CD4-positive, alpha-beta T cell treated with Interleukin-21 for 1 hour (primary cell): ENCODE measurements at regions not wholly inside any gene's neighbourhood (a gene's known extent, or its start where the extent isn't known, plus 50 kb on each side); places are given as distances from the start of the nearest gene placed in this dataset.
"Not testable (repeated sequence)": the region's sequence is repeated elsewhere in the genome, so short reads cannot be mapped to it uniquely, and the experiment has no call there.

ENCODE experiments used
- DNase-seq: peaks from one replicate; pipeline ENCODE4 v3.0.0-alpha.2; 2020

DNA sequence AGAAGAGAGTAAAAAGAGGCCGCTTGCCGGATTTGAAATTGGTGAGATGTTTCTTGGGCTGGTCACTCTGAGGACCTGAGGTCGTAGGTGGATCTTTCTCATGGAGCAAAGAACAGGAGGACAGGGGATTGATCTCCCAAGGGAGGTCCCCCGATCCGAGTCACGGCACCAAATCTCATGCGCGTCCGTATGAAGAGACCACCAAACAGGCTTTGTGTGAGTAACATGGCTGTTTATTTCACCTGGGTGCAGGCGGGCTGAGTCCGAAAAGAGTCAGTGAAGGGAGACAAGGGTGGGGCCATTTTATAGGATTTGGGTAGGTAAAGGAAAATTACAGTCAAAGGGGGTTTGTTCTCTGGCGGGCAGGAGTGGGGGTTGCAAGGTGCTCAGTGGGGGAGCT is 803.6 kb upstream of the ID2 start:
- not testable (repeated sequence) for DNase-seq

DNA sequence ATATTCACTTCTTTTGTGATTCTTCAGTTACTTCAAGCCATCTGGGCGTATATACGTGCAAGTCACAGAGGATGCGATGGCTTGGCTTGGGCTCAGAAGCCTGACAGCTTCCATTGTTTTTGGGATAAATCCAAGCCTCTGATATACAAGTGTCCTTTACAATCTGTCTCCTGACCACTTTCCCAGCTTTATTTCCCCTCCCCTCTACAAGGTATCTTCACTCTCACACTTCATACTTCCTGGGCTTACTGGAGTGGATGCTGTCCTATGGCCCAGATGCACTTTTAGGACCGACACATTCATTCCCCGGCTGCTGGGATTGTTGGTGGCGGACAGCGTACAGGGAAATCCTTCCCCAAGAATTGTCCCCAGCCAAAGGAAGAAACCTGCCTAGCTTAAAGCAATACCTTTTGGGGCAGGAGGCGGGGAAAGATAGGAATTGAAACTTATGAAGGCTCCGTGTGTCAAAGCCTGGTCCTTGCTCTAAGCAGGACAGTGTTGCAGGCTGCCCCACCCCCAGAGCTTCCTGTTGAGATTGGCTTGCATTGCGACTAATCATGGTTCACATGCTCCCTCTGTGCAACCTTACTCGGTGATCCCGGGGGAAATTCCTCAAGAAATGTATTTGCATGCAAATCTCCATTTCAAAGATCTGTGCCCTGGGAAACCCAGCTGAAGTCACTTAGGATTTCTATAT is 802.9 kb upstream of the ID2 start:
- DNase-seq, result no peak

DNA sequence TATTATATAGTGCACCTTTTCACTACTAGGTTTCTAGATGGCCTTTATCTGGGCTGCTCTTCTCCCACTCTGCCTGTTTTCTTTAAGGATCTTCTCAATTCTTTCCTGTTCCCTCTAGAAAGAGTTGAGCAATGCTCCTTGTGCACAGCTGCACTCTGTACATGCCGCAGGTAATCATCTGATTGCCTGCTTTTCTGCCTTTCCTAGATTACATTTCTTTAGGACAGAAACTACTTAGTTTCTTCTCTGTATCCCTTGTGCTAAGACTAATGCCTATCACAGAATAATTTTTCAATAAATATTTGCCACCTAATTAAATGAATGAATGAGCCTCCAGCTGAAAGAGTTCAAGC is 802.4 kb upstream of the ID2 start:
- no peak for DNase-seq

DNA sequence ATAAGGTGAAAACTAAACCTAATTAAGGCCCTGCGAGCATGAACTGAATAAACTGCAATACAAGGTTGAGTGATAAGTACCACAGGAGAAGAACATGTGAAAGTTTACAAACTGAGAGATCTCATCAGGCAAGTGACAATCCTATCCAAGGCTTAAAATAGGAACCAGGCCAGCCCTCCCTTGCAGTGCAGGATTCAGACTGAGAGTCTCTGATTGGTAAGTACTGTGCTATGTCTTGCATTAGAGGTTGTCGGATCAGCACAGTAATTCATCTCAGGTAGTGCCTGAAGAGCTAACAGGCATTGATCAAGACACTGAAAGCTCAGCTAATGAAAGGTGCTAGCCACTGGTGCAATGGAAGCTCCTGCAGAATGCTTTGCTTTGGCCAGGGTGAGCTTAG is 801.7 kb upstream of the ID2 start:
- DNase-seq, result no peak

DNA sequence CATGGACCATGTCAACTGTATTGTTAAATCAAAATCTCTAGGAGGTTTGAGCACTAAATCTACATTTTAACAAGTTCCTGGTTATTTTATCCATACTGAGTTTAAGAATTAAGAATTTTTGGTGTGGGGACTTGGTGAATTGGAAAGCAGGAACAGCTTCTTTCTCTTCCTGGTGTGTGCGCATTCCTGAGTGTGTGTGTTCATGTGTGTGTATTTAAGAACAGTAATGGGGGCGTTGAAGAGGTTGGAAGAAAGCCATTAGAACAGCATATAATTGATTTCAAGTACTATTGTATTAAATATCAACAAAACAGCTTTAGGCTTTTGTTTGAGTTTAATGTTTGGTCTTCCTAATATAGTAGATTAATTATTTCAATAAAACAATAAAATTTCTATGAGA is 801.3 kb upstream of the ID2 start:
- DNase-seq, result no peak

DNA sequence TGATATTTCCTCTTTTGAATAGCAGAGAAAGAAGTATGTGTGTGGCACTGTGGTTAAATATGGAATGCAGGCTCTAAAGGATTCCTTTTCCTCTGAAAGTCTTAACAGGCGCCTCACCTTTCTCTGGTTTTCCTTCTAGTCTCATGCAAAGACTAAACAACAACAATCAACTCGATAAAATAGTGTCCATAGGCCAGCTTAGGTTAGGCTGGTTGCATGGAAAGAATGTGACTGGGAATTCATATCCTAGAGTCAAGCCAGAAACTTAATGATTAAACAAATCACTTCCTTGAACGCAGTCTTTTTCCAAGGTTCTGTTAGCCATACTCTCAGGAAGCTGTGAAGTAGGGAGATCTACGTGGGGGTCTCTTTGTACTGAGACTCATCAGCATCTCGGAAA is 800.8 kb upstream of the ID2 start:
- DNase-seq, result no peak

DNA sequence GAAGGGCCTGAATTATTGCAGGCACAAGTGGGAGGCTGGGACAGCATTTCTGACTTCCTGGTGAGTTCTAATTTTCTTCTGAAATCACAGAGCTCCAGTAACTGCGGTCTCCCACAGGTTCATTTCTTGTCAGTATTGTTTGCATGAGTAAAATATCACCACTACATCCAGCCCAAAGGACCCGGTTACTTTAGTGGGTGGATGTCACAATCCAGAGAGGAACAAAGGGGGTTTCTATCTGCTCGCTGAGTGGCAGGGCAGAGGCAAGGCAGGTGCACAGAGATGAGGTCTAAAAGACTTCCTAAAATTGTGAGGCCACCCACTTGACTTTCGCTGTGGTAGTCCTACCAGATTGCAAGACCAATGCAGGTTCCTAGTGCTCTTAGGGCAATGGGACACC is 800.4 kb upstream of the ID2 start:
- DNase-seq, result no peak

DNA sequence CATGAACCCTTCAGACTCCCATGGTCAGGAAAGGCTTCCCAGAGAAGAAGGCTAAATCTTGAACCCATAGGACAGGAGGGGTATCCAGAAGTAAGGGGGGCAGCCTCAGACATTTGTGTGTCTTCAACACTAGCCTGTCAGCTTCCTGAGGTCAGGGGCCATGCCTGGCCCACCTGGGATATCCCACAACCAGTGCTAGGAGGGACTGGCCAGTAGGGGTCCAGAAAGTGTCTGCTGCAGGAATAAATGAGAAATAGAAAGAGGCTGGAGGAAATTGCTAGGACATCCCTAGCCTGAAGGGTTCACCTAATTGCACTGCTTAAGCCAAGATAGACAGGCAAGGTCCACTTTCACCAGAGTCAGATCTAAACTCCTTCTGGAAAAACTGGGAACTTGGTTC is 799.6 kb upstream of the ID2 start:
- no peak for DNase-seq

DNA sequence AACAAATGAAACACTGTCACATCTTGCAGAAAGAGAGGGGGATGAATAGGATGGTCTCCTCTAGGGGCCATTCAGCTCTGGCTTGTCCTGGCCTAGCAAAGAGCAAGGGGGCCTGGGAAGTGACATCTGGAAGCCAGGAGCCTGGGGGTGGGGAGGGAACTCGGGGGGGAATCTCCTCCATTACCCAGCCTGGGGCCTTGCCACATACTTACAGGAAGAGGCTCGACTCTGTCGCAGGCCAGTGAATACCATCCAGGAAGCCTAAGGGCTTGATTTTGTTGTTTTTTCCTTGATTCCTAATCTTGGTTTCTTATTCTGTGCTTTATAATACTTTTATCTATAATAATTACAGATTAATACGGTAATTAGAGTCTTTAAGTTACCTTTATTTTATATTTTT is 797.5 kb upstream of the ID2 start:
- DNase-seq, result no peak

DNA sequence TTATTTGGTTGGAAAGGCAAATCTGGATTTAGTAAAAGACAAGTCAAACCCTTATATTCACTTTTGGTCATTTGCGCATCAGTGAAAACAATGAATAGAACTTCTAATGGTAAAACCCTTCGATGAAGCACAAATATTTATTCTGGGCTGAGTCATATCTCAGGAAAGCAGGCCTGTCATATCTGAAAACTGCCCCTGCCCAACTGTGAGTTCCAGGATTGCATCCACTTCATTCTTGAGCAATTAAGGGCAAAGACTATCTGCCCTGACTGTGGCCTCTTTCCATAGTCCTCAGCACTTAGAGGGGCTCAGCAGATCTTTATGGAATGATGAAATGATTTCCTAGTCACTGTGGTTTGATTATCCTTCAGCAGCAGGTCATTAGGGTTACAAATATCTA is 795.2 kb upstream of the ID2 start:
- DNase-seq, result no peak

DNA sequence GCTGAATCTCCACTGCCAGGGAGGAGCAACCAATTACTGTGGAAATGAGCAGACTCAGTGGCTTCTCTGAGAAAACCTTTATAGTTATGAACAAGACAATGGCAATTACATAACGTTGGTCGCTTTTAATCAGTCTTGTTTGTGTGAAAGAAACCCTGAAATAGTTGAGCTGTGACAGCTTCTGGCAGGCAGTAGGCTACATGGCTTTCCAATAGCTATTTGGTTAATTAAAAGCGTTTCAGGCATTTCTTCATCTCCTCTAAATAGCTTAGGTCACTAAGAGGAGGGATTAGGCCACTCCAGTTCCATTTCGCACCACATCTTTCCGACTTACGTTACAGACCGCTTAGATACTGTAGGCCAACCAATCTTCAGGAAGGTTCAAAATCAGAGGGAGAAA is 794.4 kb upstream of the ID2 start:
- DNase-seq, result no peak

DNA sequence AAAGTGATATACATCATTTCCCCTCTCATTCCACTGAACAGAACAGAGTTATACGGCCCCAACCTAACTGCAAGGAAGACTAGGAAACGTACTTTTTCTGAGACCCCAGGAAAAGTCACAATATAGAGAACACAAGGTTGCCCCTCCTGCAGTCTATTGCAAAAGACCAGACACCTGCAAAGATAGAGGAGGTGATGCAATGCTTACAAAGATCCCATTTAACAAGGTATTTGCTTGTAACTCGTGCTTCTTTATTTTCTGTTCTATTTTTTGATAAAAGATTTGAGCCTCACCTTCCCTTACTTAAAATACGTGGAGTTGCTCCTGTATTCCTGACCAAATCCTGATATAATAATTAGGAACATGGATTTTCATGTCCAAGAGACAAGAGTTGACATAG is 793.0 kb upstream of the ID2 start:
- DNase-seq, result no peak

DNA sequence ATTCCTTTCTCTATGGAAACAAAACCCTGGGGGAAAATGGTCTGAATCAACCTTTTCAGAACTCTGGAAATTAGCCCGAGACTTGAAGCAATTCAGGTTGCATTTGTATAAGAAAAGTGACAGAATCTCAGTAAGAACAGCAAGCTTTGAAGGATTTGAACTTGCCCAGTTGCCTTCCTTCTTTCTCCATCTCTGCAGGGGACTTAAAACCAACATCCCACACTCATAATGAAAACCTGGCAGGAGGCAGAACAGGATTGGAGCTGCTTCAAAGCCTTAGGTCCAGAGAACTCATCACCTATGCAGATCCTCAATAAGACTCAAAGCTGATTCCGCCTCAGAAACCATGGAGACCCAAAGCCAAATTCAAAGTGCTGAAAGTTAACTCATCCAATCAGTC is 790.5 kb upstream of the ID2 start:
- no peak for DNase-seq

DNA sequence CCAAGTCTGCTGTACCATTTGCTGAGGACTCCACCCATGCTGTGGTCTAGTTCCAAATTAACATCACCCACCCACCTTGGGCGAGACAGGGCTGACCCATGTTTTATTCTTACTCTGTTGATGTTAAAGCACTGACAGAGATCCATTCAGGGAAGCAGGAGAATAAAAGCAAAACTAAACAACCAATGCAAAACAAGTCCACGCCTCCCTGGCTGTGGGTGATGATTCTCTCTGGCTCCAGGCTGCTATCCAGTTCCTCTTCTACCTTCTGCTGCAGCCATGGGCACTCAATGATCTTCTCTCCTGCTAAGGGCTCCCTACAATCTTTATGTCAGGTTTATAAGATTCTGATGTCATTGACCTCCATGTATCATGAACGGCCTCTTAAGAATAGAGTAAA is 786.6 kb upstream of the ID2 start:
- no peak for DNase-seq

DNA sequence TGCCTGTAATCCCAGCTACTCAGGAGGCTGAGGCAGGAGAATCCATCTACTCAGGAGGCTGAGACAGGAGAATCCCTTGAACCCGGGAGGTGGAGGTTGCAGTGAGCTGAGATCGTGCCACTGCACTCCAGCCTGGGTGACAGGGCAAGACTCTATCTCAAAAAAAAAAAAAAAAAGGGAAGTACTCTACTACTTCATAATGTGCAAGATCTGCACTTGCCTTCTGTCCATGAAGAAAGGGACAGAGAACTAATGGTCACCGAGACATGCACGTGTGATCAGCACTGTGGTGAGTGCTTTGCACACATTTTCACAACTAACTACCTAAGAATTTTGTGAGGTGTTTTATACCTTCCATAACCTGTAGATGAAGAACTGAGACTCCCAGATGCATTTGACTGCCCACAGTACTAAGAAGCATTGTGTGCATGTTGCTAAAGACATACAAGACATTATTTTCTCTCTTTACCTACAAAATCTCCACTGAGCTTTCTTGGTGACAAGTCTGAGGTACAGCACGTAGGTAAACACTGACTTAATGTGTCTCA is 784.8 kb upstream of the ID2 start:
- no peak for DNase-seq

DNA sequence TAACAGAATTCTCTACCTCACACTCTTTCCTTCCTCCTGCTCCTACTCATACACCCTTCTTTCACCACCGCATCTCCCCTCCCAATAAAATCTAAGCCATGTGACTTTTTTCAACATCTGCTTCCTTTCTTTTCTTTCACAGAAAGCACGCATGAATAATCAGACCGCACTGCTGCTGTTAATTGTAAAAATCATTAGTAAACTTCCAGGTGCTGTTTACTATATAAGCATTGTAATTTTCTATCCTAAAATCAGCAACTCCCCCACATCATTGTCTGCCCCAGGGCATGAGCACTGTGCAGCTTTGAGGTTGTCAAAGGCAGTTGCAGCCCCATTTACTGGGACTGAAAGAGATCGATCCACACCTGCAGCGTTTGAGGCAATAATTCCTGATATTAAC is 782.6 kb upstream of the ID2 start:
- DNase-seq, result no peak

DNA sequence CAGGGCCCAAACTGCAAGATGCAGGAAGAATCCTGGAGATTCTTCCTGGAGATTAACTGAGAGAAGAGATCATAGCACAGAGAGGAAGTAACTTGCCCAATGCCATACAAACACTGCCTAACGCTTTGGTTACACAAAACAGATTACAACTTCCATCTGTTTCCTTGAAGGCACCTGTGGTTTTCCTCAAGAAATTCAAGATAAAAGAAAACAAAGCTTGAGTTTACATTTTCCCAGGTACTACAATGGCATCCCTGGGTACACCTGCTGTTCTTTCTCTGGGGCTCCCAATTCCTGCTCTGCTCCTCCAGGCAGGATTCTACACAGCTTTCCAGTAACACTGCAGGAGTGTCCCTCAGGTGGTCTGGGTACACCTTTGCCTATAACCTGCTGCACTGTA is 781.9 kb upstream of the ID2 start:
- no peak for DNase-seq

DNA sequence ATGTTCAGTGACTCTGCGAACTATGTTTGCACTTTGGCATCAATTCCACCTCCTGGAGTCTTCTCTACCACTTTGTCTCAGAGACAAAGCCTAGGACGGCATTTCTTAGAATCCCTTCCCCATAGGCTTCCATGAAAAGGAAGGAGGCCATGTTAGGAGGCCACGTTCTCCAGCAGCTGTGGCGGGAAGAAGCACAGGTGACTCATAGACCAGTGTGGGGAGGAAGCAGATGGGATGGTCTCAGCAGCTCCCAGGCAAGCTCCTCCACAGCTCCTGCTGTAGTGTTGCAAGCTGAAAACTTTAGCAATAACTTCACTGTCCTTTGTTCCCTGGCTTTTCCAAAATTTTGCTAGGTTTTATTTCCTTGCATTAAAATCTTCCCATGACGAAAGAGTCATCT is 781.3 kb upstream of the ID2 start:
- DNase-seq, result no peak

DNA sequence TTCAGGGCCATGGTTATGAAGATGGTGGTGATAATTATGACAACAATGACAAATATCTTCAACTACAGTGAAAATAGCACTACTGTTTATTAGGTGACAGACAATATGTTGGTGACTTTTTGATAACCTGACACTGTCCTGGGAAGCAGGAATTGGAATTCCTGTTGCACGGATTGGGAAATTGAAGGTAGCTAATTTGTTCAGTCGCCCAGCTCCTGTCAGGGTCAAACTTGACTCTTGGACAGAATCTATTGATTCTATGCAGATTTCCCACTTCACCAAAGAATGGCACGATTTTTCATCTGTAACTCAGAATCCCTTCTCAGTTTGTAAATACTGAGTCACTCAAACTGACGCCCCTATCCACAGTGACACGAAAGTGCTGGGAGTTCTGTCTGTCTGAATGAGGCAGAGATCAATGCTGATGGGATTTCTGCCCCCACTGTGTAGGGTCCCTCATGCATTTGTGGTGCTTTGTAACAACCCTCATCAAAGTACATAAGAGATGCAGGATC is 779.5 kb upstream of the ID2 start:
- DNase-seq, result no peak

DNA sequence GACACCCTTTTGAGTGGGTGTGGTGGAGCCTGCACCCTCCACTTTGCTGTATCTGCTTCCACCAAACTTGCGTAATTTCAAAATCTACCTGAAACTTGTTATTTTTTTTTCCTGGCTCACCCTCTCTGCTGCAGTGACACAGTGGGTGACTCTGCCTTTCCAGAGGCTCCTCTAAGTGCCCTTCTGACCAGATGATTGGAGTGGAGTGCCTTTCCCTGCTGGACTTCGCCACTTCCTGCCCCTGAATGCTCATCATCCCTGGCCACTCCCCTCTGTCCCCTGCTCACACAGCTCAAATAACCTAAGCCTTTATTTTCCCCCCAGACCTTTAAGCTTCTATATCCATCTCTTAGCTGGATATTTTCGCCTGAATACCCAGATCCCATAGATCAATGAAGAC is 777.5 kb upstream of the ID2 start:
- no peak for DNase-seq

DNA sequence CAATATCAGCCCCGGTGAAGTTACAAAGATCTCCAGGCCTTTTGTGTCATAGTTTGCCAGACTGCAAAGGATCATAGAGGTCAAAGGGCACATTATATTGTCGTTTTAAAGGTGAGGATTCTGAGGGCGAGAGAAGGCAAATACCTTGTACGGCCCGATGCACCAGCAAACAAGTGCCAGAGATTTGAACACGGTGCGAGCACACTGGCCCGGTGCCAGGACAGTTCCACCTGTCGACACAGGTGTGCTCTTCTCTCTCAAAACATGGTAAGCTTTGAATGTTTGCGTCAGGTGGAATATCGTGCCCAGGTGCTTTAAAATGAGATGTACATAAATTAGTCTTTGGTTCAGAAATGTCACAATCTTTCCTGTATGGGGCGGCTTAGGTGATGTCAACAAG is 776.1 kb upstream of the ID2 start:
- no peak for DNase-seq

DNA sequence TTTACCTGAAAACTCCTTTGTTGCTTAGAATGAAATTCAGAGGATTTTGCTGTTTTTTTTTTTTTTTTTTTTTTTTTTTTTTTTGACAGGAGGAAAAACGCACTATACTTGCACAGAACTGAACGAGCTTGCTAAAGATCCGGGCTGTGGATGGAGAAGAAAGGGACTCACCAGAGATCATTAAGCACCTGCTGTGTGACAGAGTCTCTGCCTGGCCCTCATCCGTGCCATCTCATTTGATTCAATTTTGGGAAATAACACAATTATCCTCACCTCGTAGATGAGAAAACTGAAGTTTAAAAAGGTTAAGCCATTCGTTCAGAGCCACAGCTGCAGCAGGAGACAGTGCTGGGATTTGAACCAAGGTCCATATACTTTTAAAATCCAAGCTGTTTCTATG is 775.4 kb upstream of the ID2 start:
- no peak for DNase-seq

DNA sequence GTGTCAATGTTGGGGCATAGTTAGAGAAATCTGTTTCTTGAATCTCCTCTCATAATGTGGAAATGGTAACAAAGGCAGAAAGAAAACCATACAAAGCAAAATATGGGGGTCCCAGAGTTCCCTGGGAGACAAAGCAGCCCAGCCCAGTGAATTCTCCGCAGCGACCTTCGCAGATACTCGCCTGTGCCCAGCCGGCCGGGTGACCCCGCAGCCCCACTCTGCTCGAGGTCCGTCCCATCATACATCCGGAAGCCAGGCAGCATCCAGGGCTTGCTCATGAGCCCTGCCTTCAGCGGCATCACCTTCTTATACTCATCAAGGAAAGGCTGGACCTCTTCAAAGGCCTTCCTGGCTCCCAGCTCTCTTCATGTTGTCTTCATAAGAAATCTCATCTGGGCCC is 774.8 kb upstream of the ID2 start:
- DNase-seq, result no peak

DNA sequence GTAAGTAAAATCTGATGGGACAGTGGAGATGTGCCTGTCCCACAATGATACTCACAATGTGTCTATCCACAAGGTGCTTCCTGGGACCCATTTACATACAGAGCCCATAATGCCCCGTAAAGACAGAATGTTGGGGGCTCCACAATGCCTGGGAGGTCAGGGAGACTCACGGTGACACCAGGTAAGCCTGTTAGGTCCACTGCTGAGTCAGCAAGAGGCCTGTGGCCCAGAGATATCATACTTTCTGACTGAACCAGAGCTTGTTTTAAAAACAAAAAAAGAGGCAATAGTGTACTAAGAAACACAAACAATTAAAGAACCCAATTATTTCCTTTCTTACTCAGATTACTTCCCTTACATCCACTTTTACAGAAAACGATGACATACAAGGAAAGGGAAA is 771.1 kb upstream of the ID2 start:
- no peak for DNase-seq

DNA sequence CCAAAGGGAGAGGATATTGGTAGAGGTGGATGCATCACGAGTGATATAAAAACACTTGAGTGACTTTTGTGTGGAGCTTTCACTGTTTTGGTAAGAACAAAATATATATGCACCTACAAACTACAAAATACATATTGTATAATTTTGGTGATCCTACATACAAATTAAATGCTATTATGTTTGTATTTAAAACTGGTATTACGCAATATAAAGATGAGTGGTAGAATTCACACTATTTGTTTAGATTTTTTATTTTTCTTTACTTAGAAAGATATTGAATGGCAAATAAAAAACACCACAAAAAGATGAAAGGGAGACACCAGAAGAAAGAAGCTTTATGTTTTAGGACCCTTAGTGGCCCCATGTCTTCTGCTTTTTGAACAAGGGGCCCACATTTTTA is 770.7 kb upstream of the ID2 start:
- DNase-seq, result no peak

DNA sequence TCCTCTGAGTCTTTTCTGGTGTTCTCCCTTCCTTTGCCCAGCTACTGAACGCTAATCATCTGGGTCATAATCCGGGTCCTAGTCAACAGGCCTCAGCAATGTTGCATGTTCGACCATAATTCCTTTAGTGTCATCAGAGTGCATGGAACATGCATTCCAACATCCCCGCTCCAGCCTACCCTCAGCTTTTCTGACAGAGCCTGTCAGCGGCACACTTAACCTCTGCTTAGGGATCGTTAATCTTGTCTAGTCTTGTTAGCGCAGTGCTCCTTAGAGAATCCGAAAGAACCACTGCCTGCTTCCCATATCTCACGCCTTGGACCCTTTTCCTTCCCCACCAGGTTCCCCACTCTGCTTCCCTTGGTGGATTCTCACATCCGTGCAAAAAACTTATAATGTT is 767.9 kb upstream of the ID2 start:
- DNase-seq, result no peak
